HCT116 (cell line): ENCODE measurements at regions not wholly inside any gene's neighbourhood (a gene's known extent, or its start where the extent isn't known, plus 50 kb on each side); places are given as distances from the start of the nearest gene placed in this dataset.

Source experiments
- ATAC-seq: fragments of 200-7000 bp; cut with Tn5 transposase; 2 replicates; pipeline ENCODE4 v1.9.1; 2020; ENCODE audit warnings: mild to moderate bottlenecking, moderate library complexity
- BruUV-seq: library from RNA; stranded (reverse); fragments of 400-500 nt; replicated peaks from 2 replicates; lab custom pipeline; 2021; lab: Mats Ljungman, UMichigan
- CTCF ChIA-PET: fragments of 300-600 bp; sonication (Branson Sonifier 250); formaldehyde crosslinking; loops from one replicate; lab custom pipeline; 2021; ENCODE audit warnings: antibody characterized with exemption; lab: Charles Lee
- POLR2A ChIA-PET: fragments of 300-600, 350-600 bp; sonication (Branson Sonifier 250); formaldehyde crosslinking; loops from one replicate; lab custom pipeline; 2021; ENCODE audit warnings: antibody characterized with exemption; lab: Charles Lee
- RAD21 ChIA-PET, 2 experiments: fragments of 300-600 bp; sonication (Branson Sonifier 250); formaldehyde crosslinking; loops; one replicate each; lab custom pipeline; 2023; ENCODE audit warnings: low total read pairs in 2 of 2; ENCODE audit not compliant: uncharacterized antibody in 2 of 2, unreplicated experiment in 2 of 2, low non-redundant PET in 1 of 2; lab: Charles Lee
- DNase-seq: peaks from one replicate; pipeline ENCODE4 v3.0.0-alpha.2; 2010; ENCODE audit warnings: low read depth, low spot score
- H2AFZ ChIP-seq: fragments of 200-600 bp; shearing (Covaris generic), sonication (generic); 2 replicates; pipeline ENCODE4 v1.6.1; 2017; ENCODE audit warnings: low read depth, mixed run types, mixed read lengths, antibody characterized with exemption, low read length; ENCODE audit not compliant: poor library complexity, severe bottlenecking
- H3K27ac ChIP-seq: 2 replicates; pipeline ENCODE4 v1.5.1; 2012; ENCODE audit warnings: low read depth, low read length
- H3K27me3 ChIP-seq: fragments of 200-600 bp; sonication (generic); 2 replicates; pipeline ENCODE4 v1.6.1; 2016; ENCODE audit warnings: mixed run types, low read length, mixed read lengths; ENCODE audit not compliant: insufficient read depth
- H3K36me3 ChIP-seq, 2 experiments: fragments of 200-500 bp in 1 of 2; fragments of 200-600 bp in 1 of 2; sonication (Bioruptor generic) in 1 of 2; sonication (generic) in 1 of 2; 2 replicates each; pipeline versions ENCODE4 v1.5.1 to v1.6.1; 2014 to 2016; ENCODE audit warnings: low read length in 2 of 2, inconsistent platforms in 1 of 2, mixed read lengths in 1 of 2, mixed run types in 1 of 2; ENCODE audit not compliant: insufficient read depth in 2 of 2, control insufficient read depth in 1 of 2
- H3K4me1 ChIP-seq, 2 experiments: fragments of 200-600 bp in 1 of 2; sonication (generic) in 1 of 2; 2 replicates each; pipeline versions ENCODE4 v1.5.1 to v1.6.1; 2012 to 2017; ENCODE audit warnings: low read length in 2 of 2, inconsistent platforms in 1 of 2, mild to moderate bottlenecking in 1 of 2, mixed read lengths in 1 of 2, mixed run types in 1 of 2, moderate library complexity in 1 of 2; ENCODE audit not compliant: insufficient read depth in 2 of 2, control insufficient read depth in 1 of 2
- H3K4me2 ChIP-seq: fragments of 200-600 bp; sonication (generic); 2 replicates; pipeline ENCODE4 v1.6.1; 2017; ENCODE audit warnings: mixed run types, low read length, mixed read lengths
- H3K4me3 ChIP-seq, 2 experiments: fragments of 200-600 bp in 1 of 2; sonication (generic) in 1 of 2; replicated peaks in 1 of 2; 2 replicates each; pipeline ENCODE4 v1.5.1; 2011 to 2016; ENCODE audit warnings: low read length in 2 of 2, control low read depth in 1 of 2, low read depth in 1 of 2, mild to moderate bottlenecking in 1 of 2, mixed read lengths in 1 of 2, mixed run types in 1 of 2
- H3K79me2 ChIP-seq: fragments of 200-600 bp; sonication (generic); 2 replicates; pipeline ENCODE4 v1.6.1; 2017; ENCODE audit warnings: mild to moderate bottlenecking, mixed run types, low read length, moderate library complexity, mixed read lengths; ENCODE audit not compliant: insufficient read depth
- H3K9ac ChIP-seq: fragments of 200-600 bp; sonication (generic); 2 replicates; pipeline ENCODE4 v1.6.1; 2016; ENCODE audit warnings: low read length, mixed read lengths
- H3K9me2 ChIP-seq: fragments of 200-600 bp; sonication (generic), shearing (Covaris generic); 2 replicates; pipeline ENCODE4 v1.6.1; 2017; ENCODE audit warnings: mixed run types, mild to moderate bottlenecking, moderate library complexity; ENCODE audit not compliant: insufficient read depth
- H3K9me3 ChIP-seq, 2 experiments: fragments of 200-500 bp in 1 of 2; fragments of 200-600 bp in 1 of 2; sonication (Bioruptor generic) in 1 of 2; sonication (generic) in 1 of 2; 2 replicates each; pipeline ENCODE4 v1.6.1; 2014 to 2017; ENCODE audit warnings: low read length in 2 of 2, mixed read lengths in 2 of 2, inconsistent platforms in 1 of 2, low read depth in 1 of 2, mild to moderate bottlenecking in 1 of 2, mixed run types in 1 of 2, moderate library complexity in 1 of 2; ENCODE audit not compliant: control insufficient read depth in 1 of 2, insufficient read depth in 1 of 2
- H4K20me1 ChIP-seq: fragments of 200-600 bp; sonication (generic), shearing (Covaris generic); 2 replicates; pipeline ENCODE4 v1.6.1; 2017; ENCODE audit warnings: mixed run types, mild to moderate bottlenecking, moderate library complexity; ENCODE audit not compliant: insufficient read depth
- CEBPB ChIP-seq: IDR thresholded peaks from 2 replicates; pipeline ENCODE4 v1.6.1; 2012; ENCODE audit warnings: low read depth
- ELF1 ChIP-seq: IDR thresholded peaks from 2 replicates; pipeline ENCODE4 v1.6.1; 2012; ENCODE audit warnings: low read depth, borderline replicate concordance
- EZH2 ChIP-seq: fragments of 200-600 bp; sonication (generic); IDR thresholded peaks from 2 replicates; pipeline ENCODE4 v1.6.1; 2017; ENCODE audit warnings: antibody characterized with exemption, mixed run types
- POLR2A ChIP-seq: IDR thresholded peaks from 2 replicates; pipeline ENCODE4 v1.7.0; 2011; ENCODE audit warnings: borderline replicate concordance; ENCODE audit not compliant: insufficient read depth, insufficient read length; ENCODE audit errors: extremely low read depth
- POLR2AphosphoS5 ChIP-seq: IDR thresholded peaks from 2 replicates; pipeline ENCODE4 v1.6.1; 2011; ENCODE audit warnings: mild to moderate bottlenecking, low read depth, low read length, moderate library complexity
- TCF7L2 ChIP-seq: IDR thresholded peaks from 2 replicates; pipeline ENCODE4 v1.7.0; 2011; ENCODE audit warnings: borderline replicate concordance, inconsistent platforms; ENCODE audit not compliant: insufficient read depth, insufficient read length; ENCODE audit errors: extremely low read depth
- YY1 ChIP-seq: IDR thresholded peaks from 2 replicates; pipeline ENCODE4 v1.6.1; 2011; ENCODE audit warnings: low read length, low read depth, moderate library complexity, mild to moderate bottlenecking; ENCODE audit not compliant: insufficient replicate concordance; ENCODE audit errors: extremely low read depth
- ZBTB33 ChIP-seq: IDR thresholded peaks from 2 replicates; pipeline ENCODE4 v1.6.1; 2011; ENCODE audit warnings: mild to moderate bottlenecking, low read length, moderate library complexity; ENCODE audit not compliant: insufficient replicate concordance; ENCODE audit errors: extremely low read depth
- ZNF274 ChIP-seq: fragments of 200-500 bp; sonication (Bioruptor generic); IDR thresholded peaks from 2 replicates; pipeline ENCODE4 v1.6.1; 2014; ENCODE audit warnings: mild to moderate bottlenecking, low read depth, low read length, inconsistent platforms
- intact Hi-C: fragments of 100-400 bp; cut with micrococcal nuclease; formaldehyde crosslinking; loops from 2 replicates; pipeline ENCODE4 v1.10.0; 2022
- TF ChIP-seq, protein P1 (sequence below): IDR thresholded peaks from 2 replicates; pipeline ENCODE4 v1.6.1; 2012
- TF ChIP-seq, protein P2 (sequence below): IDR thresholded peaks from 2 replicates; pipeline ENCODE4 v1.6.1; 2012; ENCODE audit warnings: low read depth
- TF ChIP-seq, protein P3 (sequence below), 3 experiments: fragments of 200-600 bp in 1 of 3; sonication (generic) in 1 of 3; IDR thresholded peaks in 2 of 3; conservative IDR thresholded peaks in 1 of 3; 2 replicates each; pipeline ENCODE4 v1.5.1; 2012 to 2017; ENCODE audit warnings: low read depth in 2 of 3, low read length in 2 of 3, antibody characterized with exemption in 1 of 3, borderline replicate concordance in 1 of 3, control low read depth in 1 of 3, mild to moderate bottlenecking in 1 of 3, mixed read lengths in 1 of 3, mixed run types in 1 of 3, moderate library complexity in 1 of 3; ENCODE audit not compliant: insufficient read depth in 1 of 3

- no peaks in the 10 kb centered on the region for H3K9me2 ChIP-seq
- no TSS peak for BruUV-seq
- no peaks in the 10 kb centered on the region for H3K27me3 ChIP-seq
- H2AFZ ChIP-seq, result no peak overlapping the region
- ATAC-seq, result no peak
- no peak overlapping the region for H3K4me3 ChIP-seq
- peaks cover 0 to 8% of the 10 kb centered on the region in 2 experiments; a peak in 2 of 4 replicates for H3K4me1 ChIP-seq
- H3K9ac ChIP-seq, result no peak overlapping the region
- ChIA-PET POLR2A (no interaction called here), RAD21 (no interaction called here), CTCF (no interaction called here)
- no peak overlapping the region for H3K4me2 ChIP-seq
- H3K9me3 ChIP-seq, result no peaks in the 10 kb centered on the region
- intact Hi-C loops, result no loop called here
- H4K20me1 ChIP-seq, result no peaks in the 10 kb centered on the region
- no peaks in the 10 kb centered on the region for H3K79me2 ChIP-seq
- no peaks in the 10 kb centered on the region for H3K36me3 ChIP-seq
- TF ChIP-seq ZBTB33 (no peak), ZNF274 (no peak), ELF1 (no peak), TCF7L2 (no peak), POLR2AphosphoS5 (no peak), EZH2 (no peak), CEBPB (no peak), POLR2A (no peak), YY1 (no peak)
- TF ChIP-seq, protein P1, sequence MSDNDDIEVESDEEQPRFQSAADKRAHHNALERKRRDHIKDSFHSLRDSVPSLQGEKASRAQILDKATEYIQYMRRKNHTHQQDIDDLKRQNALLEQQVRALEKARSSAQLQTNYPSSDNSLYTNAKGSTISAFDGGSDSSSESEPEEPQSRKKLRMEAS, result no peak
- TF ChIP-seq, protein P2, sequence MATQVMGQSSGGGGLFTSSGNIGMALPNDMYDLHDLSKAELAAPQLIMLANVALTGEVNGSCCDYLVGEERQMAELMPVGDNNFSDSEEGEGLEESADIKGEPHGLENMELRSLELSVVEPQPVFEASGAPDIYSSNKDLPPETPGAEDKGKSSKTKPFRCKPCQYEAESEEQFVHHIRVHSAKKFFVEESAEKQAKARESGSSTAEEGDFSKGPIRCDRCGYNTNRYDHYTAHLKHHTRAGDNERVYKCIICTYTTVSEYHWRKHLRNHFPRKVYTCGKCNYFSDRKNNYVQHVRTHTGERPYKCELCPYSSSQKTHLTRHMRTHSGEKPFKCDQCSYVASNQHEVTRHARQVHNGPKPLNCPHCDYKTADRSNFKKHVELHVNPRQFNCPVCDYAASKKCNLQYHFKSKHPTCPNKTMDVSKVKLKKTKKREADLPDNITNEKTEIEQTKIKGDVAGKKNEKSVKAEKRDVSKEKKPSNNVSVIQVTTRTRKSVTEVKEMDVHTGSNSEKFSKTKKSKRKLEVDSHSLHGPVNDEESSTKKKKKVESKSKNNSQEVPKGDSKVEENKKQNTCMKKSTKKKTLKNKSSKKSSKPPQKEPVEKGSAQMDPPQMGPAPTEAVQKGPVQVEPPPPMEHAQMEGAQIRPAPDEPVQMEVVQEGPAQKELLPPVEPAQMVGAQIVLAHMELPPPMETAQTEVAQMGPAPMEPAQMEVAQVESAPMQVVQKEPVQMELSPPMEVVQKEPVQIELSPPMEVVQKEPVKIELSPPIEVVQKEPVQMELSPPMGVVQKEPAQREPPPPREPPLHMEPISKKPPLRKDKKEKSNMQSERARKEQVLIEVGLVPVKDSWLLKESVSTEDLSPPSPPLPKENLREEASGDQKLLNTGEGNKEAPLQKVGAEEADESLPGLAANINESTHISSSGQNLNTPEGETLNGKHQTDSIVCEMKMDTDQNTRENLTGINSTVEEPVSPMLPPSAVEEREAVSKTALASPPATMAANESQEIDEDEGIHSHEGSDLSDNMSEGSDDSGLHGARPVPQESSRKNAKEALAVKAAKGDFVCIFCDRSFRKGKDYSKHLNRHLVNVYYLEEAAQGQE, result no peak
- TF ChIP-seq, protein P3, sequence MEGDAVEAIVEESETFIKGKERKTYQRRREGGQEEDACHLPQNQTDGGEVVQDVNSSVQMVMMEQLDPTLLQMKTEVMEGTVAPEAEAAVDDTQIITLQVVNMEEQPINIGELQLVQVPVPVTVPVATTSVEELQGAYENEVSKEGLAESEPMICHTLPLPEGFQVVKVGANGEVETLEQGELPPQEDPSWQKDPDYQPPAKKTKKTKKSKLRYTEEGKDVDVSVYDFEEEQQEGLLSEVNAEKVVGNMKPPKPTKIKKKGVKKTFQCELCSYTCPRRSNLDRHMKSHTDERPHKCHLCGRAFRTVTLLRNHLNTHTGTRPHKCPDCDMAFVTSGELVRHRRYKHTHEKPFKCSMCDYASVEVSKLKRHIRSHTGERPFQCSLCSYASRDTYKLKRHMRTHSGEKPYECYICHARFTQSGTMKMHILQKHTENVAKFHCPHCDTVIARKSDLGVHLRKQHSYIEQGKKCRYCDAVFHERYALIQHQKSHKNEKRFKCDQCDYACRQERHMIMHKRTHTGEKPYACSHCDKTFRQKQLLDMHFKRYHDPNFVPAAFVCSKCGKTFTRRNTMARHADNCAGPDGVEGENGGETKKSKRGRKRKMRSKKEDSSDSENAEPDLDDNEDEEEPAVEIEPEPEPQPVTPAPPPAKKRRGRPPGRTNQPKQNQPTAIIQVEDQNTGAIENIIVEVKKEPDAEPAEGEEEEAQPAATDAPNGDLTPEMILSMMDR (IDR thresholded peaks at IDR 0.05 in 2 of 3, conservative IDR thresholded peaks at IDR 0.05 in 1 of 3; ENCODE audit: borderline replicate concordance in 1 of 3, insufficient read depth in 1 of 3, low read depth in 2 of 3, low read length in 2 of 3), result no peak
- no peak for DNase-seq
- H3K27ac ChIP-seq, result no peak overlapping the region
Measured at GRCh38 chr6:140777780-140778179, 1354.9 kb upstream of the GJE1 start.
